Natural killer cell (primary cell): ENCODE measurements at regions not wholly inside any gene's neighbourhood (a gene's known extent, or its start where the extent isn't known, plus 50 kb on each side); places are given as distances from the start of the nearest gene placed in this dataset.

ENCODE experiments used
- ATAC-seq, 3 donors: fragments of 150-1000 bp in 2 of 3; fragments of 200-7000 bp in 1 of 3; cut with Tn5 transposase; 1 replicate in 1 of 3; 2 replicates in 2 of 3; pipeline ENCODE4 v1.10.0; 2021; ENCODE audit warnings: mild to moderate bottlenecking in 2 of 3, moderate library complexity in 2 of 3
- DNase-seq, 2 donors: peaks; one replicate each; pipeline versions ENCODE4 v3.0.0 to v3.0.0-alpha.2; 2013 to 2021; ENCODE audit warnings: mixed read lengths in 1 of 2
- H3K27ac ChIP-seq: one replicate; pipeline ENCODE4 v1.5.1; 2013; ENCODE audit warnings: mild to moderate bottlenecking, low read length
- H3K27me3 ChIP-seq: one replicate; pipeline ENCODE4 v1.6.1; 2013; ENCODE audit warnings: low read length; ENCODE audit not compliant: control insufficient read depth, insufficient read depth
- H3K36me3 ChIP-seq: one replicate; pipeline ENCODE4 v1.6.1; 2013; ENCODE audit warnings: low read length; ENCODE audit not compliant: control insufficient read depth, insufficient read depth
- H3K4me1 ChIP-seq: one replicate; pipeline ENCODE4 v1.6.1; 2013; ENCODE audit warnings: low read length; ENCODE audit not compliant: control insufficient read depth, insufficient read depth
- H3K4me3 ChIP-seq: one replicate; pipeline ENCODE4 v1.5.1; 2013; ENCODE audit warnings: low read length
- H3K9me3 ChIP-seq: one replicate; pipeline ENCODE4 v1.6.1; 2013; ENCODE audit warnings: low read length; ENCODE audit not compliant: control insufficient read depth, insufficient read depth
- H3K27ac Mint-ChIP-seq, 2 donors: one replicate each; pipeline ENCODE4 v1.8.0; 2022; ENCODE audit warnings: mild to moderate bottlenecking in 2 of 2, mixed read lengths in 2 of 2, moderate library complexity in 1 of 2
- H3K27me3 Mint-ChIP-seq, 2 donors: one replicate each; pipeline ENCODE4 v1.8.0; 2022; ENCODE audit warnings: low read depth in 2 of 2, mixed read lengths in 2 of 2
- H3K36me3 Mint-ChIP-seq: one replicate; pipeline ENCODE4 v1.8.0; 2022; ENCODE audit warnings: mixed read lengths
- H3K4me1 Mint-ChIP-seq, 2 donors: one replicate each; pipeline ENCODE4 v1.8.0; 2022; ENCODE audit warnings: mixed read lengths in 2 of 2
- H3K4me3 Mint-ChIP-seq: one replicate; pipeline ENCODE4 v1.8.0; 2022; ENCODE audit warnings: mild to moderate bottlenecking, moderate library complexity, mixed read lengths
- H3K9me3 Mint-ChIP-seq, 2 donors: one replicate each; pipeline ENCODE4 v1.8.0; 2022; ENCODE audit warnings: mixed read lengths in 2 of 2
- WGBS: methylation state at CpG from one replicate; pipeline ENCODE4 v1.1.7; 2013; ENCODE audit warnings: missing lambda C conversion rate; ENCODE audit not compliant: insufficient coverage; 5-methylcytosine and 5-hydroxymethylcytosine counted together
- intact Hi-C: fragments of 100-400 bp; cut with micrococcal nuclease; formaldehyde crosslinking; loops from one replicate; pipeline ENCODE4 v1.14.2; 2022
- TF ChIP-seq, protein P1 (sequence below): fragments of 200-600 bp; IDR thresholded peaks from one replicate; pipeline ENCODE4 v1.8.0; 2022; ENCODE audit warnings: antibody characterized with exemption

DNA sequence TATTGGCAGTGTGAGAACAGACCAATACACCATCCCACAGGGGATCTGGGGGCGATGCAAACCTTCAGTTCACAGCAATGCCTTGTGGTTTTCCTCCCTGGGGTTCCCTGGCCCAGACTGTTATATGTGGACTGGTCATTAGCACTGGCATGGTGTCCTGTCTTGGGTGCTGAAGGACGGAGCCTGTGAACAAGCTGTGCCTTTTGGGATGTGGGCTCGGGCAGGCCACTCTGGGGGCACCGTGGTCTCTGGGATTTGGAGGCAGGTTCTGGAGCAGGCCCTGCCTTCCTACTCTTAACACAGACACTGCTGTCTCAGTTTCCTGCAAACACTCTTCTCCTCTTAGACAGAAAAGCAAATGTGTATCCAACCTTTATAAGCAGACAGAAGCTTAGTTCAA lies 93.0 kb upstream of the ADRA2C start:
- H3K9me3 Mint-ChIP-seq: no peaks in the 10 kb centered on the region
- H3K36me3 ChIP-seq: no peaks in the 10 kb centered on the region
- H3K27me3 Mint-ChIP-seq: peaks cover 6% of the 10 kb centered on the region in 2 donors
- H3K27ac Mint-ChIP-seq: no peak overlapping the region
- no peak overlapping the region for H3K4me3 Mint-ChIP-seq
- intact Hi-C loops: no loop called here
- whole genome bisulfite sequencing: 80% methylated on average over 4 of the region's 4 CpGs
- H3K4me1 Mint-ChIP-seq: no peaks in the 10 kb centered on the region
- no peaks in the 10 kb centered on the region for H3K27me3 ChIP-seq
- DNase-seq (no peak), ATAC-seq (no peak)
- no peaks in the 10 kb centered on the region for H3K4me1 ChIP-seq
- no peaks in the 10 kb centered on the region for H3K9me3 ChIP-seq
- TF ChIP-seq, protein P1, sequence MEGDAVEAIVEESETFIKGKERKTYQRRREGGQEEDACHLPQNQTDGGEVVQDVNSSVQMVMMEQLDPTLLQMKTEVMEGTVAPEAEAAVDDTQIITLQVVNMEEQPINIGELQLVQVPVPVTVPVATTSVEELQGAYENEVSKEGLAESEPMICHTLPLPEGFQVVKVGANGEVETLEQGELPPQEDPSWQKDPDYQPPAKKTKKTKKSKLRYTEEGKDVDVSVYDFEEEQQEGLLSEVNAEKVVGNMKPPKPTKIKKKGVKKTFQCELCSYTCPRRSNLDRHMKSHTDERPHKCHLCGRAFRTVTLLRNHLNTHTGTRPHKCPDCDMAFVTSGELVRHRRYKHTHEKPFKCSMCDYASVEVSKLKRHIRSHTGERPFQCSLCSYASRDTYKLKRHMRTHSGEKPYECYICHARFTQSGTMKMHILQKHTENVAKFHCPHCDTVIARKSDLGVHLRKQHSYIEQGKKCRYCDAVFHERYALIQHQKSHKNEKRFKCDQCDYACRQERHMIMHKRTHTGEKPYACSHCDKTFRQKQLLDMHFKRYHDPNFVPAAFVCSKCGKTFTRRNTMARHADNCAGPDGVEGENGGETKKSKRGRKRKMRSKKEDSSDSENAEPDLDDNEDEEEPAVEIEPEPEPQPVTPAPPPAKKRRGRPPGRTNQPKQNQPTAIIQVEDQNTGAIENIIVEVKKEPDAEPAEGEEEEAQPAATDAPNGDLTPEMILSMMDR: no peak
- H3K27ac ChIP-seq: no peak overlapping the region
- H3K36me3 Mint-ChIP-seq: no peaks in the 10 kb centered on the region
- no peak overlapping the region for H3K4me3 ChIP-seq

DNA sequence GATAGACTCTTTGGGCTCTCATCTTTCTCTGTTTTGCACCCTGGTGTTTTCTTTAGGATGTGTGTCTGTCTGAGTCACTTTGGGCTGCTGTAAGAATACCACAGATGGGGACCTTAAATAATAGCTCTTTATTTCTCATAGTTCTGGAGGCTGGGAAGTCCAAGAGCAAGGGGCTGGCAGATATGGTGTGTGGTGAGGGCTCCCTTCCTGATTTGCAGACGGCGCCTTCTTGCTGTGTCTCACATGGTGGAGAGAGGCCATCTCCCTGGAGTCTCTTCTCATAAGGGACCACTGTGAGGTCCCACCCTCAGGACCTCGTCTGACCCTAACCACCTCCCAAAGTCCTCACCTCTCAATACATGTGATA lies 93.7 kb upstream of the ADRA2C start:
- Histone ChIP-seq H3K36me3 (no peaks in the 10 kb centered on the region), H3K9me3 (no peaks in the 10 kb centered on the region), H3K4me3 (no peak overlapping the region), H3K4me1 (no peaks in the 10 kb centered on the region), H3K27ac (no peak overlapping the region), H3K27me3 (no peaks in the 10 kb centered on the region)
- Mint-ChIP-seq H3K36me3 (no peaks in the 10 kb centered on the region), H3K4me3 (no peak overlapping the region), H3K27me3 (peaks cover 5 to 6% of the 10 kb centered on the region in 2 donors), H3K9me3 (no peaks in the 10 kb centered on the region), H3K27ac (no peak overlapping the region), H3K4me1 (no peaks in the 10 kb centered on the region)
- ATAC-seq (no peak), DNase-seq (no peak)
- 97% methylated on average over 3 of the region's 3 CpGs for WGBS
- intact Hi-C loops: no loop called here
- TF ChIP-seq, protein P1: no peak

DNA sequence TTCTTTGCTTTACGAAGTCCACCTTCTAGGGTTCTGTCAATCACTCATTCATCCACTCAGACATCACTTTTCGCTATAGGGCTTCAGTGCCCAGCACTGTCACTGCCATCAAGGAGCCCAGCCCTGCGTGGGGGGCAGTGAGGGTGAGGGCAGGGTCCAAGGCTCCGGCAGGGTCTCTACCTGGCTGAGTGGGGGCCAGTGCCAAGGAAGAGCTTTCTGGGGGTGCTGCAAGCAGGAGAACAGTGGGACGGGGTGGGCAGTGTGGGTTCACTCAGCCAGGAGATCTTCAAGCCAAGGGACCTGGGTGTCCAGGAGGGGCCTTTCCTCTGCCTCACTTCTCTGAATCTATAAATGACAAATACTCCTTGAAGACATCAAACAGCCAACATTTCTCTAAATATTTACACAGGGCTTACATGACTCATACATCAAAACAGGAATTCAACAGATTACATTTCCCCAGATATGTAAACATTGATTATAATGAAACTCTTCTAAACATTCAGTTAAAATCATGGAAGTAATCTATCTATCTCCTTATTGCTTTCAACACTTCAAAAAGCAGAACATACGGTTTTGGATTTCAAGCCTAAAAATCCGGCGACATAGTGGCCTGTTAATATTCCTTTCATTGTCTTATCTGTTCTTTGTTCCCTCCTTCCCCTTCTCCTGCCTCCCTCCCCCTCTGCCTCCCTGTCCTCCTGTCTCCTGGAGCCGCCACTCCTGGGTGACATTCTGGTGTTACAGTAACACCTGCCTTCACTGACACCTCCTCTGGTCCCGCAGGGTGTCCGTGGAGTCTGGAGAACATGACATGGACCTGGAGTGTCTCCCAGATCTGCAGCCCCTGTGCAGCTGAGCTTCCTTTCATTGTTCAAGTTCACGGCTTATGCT lies 94.4 kb upstream of the ADRA2C start:
- no peaks in the 10 kb centered on the region for H3K36me3 Mint-ChIP-seq
- intact Hi-C loops: no loop called here
- H3K4me3 Mint-ChIP-seq: no peak overlapping the region
- H3K27ac Mint-ChIP-seq: no peak overlapping the region
- H3K27me3 Mint-ChIP-seq: peaks cover 5 to 6% of the 10 kb centered on the region in 2 donors
- Histone ChIP-seq H3K27me3 (no peaks in the 10 kb centered on the region), H3K27ac (no peak overlapping the region), H3K9me3 (peaks cover 5% of the 10 kb centered on the region), H3K36me3 (no peaks in the 10 kb centered on the region), H3K4me1 (no peaks in the 10 kb centered on the region), H3K4me3 (no peak overlapping the region)
- DNase-seq (no peak), ATAC-seq (no peak)
- H3K9me3 Mint-ChIP-seq: no peaks in the 10 kb centered on the region
- TF ChIP-seq, protein P1: no peak
- WGBS: 74% methylated on average over 11 of the region's 12 CpGs
- no peaks in the 10 kb centered on the region for H3K4me1 Mint-ChIP-seq
